Endothelial cell of umbilical vein (primary cell): ENCODE measurements at regions not wholly inside any gene's neighbourhood (a gene's known extent, or its start where the extent isn't known, plus 50 kb on each side); places are given as distances from the start of the nearest gene placed in this dataset.

Experiments
- BruUV-seq: library from RNA; stranded (reverse); fragments of 400-500 nt; replicated peaks from 2 replicates; lab custom pipeline; 2021; lab: Mats Ljungman, UMichigan
- CTCF ChIA-PET: fragments of 300-600, 350-600 bp; sonication (Branson Sonifier 250); formaldehyde crosslinking; loops from one replicate; lab custom pipeline; 2021; ENCODE audit warnings: antibody characterized with exemption, inconsistent platforms; lab: Charles Lee
- POLR2A ChIA-PET: fragments of 300-600, 350-600 bp; sonication (Branson Sonifier 250); formaldehyde crosslinking; loops from one replicate; lab custom pipeline; 2021; ENCODE audit warnings: antibody characterized with exemption, inconsistent platforms; lab: Charles Lee
- DNase-seq: peaks from one replicate; pipeline ENCODE4 v3.0.0-alpha.2; 2011; ENCODE audit warnings: low read depth, low spot score
- FAIRE-seq: peaks from 2 replicates; lab custom pipeline; 2011; peaks lifted over from hg19 to GRCh38; lab: Jason Lieb, UNC
- H2AFZ ChIP-seq: 2 replicates; pipeline ENCODE4 v1.6.0; 2012; ENCODE audit warnings: low read depth, low read length, control low read depth, inconsistent platforms
- H3K27ac ChIP-seq: 2 replicates; pipeline ENCODE4 v1.5.1; 2011; ENCODE audit warnings: low read depth, mild to moderate bottlenecking, control low read depth, low read length, moderate library complexity; ENCODE audit not compliant: insufficient read depth
- H3K27me3 ChIP-seq, 2 experiments: 2 replicates each; pipeline versions ENCODE4 v1.6.0 to v1.6.1; 2011; ENCODE audit warnings: low read length in 2 of 2, mixed read lengths in 1 of 2; ENCODE audit not compliant: control insufficient read depth in 2 of 2, insufficient read depth in 2 of 2
- H3K36me3 ChIP-seq, 2 experiments: 2 replicates in 1 of 2; 3 replicates in 1 of 2; pipeline ENCODE4 v1.5.1; 2011; ENCODE audit warnings: low read length in 2 of 2, mild to moderate bottlenecking in 1 of 2, moderate library complexity in 1 of 2; ENCODE audit not compliant: control insufficient read depth in 2 of 2, insufficient read depth in 2 of 2; ENCODE audit errors: extremely low read depth in 1 of 2
- H3K4me1 ChIP-seq: 3 replicates; pipeline ENCODE4 v1.5.1; 2011; ENCODE audit warnings: mild to moderate bottlenecking, low read length; ENCODE audit not compliant: control insufficient read depth, insufficient read depth; ENCODE audit errors: extremely low read depth
- H3K4me2 ChIP-seq: 2 replicates; pipeline ENCODE4 v1.6.1; 2011; ENCODE audit warnings: low read length, control low read depth, mixed read lengths; ENCODE audit not compliant: insufficient read depth
- H3K4me3 ChIP-seq, 3 experiments: fragments of 200-600 bp in 1 of 3; sonication (generic), shearing (Covaris generic) in 1 of 3; replicated peaks in 1 of 3; 2 replicates each; pipeline ENCODE4 v1.5.1; 2011 to 2016; ENCODE audit warnings: control low read depth in 3 of 3, low read length in 3 of 3, mild to moderate bottlenecking in 2 of 3, inconsistent platforms in 1 of 3, low read depth in 1 of 3, moderate library complexity in 1 of 3; ENCODE audit not compliant: insufficient read depth in 1 of 3
- H3K79me2 ChIP-seq: 2 replicates; pipeline ENCODE4 v1.6.0; 2012; ENCODE audit warnings: low read length, inconsistent platforms; ENCODE audit not compliant: control insufficient read depth, insufficient read depth
- H3K9ac ChIP-seq: replicated peaks from 2 replicates; pipeline ENCODE3; 2011; ENCODE audit warnings: low read length, control low read depth; ENCODE audit not compliant: insufficient read depth; ENCODE audit errors: extremely low read depth
- H3K9me1 ChIP-seq: replicated peaks from 3 replicates; pipeline ENCODE4 v1.6.0; 2011; ENCODE audit warnings: mild to moderate bottlenecking, low read length; ENCODE audit not compliant: control insufficient read depth, insufficient read depth; ENCODE audit errors: extremely low read depth
- H3K9me3 ChIP-seq: replicated peaks from 2 replicates; pipeline ENCODE4 v1.5.1; 2012; ENCODE audit warnings: low read length, inconsistent platforms; ENCODE audit not compliant: control insufficient read depth, insufficient read depth
- H4K20me1 ChIP-seq: replicated peaks from 2 replicates; pipeline ENCODE3; 2011; ENCODE audit warnings: mild to moderate bottlenecking, low read length; ENCODE audit not compliant: control insufficient read depth, insufficient read depth; ENCODE audit errors: extremely low read depth
- CTCF ChIP-seq, 2 donors: IDR thresholded peaks; 1 replicate in 1 of 2; 2 replicates in 1 of 2; pipeline ENCODE4 v1.5.1; 2011; ENCODE audit warnings: low read length in 2 of 2, mild to moderate bottlenecking in 2 of 2, moderate library complexity in 2 of 2, control low read depth in 1 of 2, inconsistent platforms in 1 of 2, low read depth in 1 of 2; ENCODE audit not compliant: insufficient read depth in 1 of 2; ENCODE audit errors: extremely low read depth in 1 of 2
- EZH2 ChIP-seq: IDR thresholded peaks from 2 replicates; pipeline ENCODE4 v1.6.1; 2012; ENCODE audit warnings: borderline replicate concordance, low read depth, mild to moderate bottlenecking, moderate library complexity, low read length, inconsistent platforms; ENCODE audit not compliant: severe bottlenecking
- FOS ChIP-seq: IDR thresholded peaks from 2 replicates; pipeline ENCODE4 v1.6.1; 2011; ENCODE audit warnings: mild to moderate bottlenecking, low read length, moderate library complexity, borderline replicate concordance; ENCODE audit not compliant: insufficient read depth
- GATA2 ChIP-seq: IDR thresholded peaks from 2 replicates; pipeline ENCODE4 v1.7.0; 2011; ENCODE audit warnings: low read depth, mild to moderate bottlenecking, moderate library complexity, mixed read lengths, low read length; ENCODE audit not compliant: insufficient read length, insufficient read depth
- JUN ChIP-seq: IDR thresholded peaks from 2 replicates; pipeline ENCODE4 v1.6.1; 2011; ENCODE audit warnings: borderline replicate concordance, low read depth; ENCODE audit not compliant: insufficient read length, insufficient read depth
- MYC ChIP-seq: IDR thresholded peaks from one replicate; pipeline ENCODE4 v1.6.1; 2011; ENCODE audit warnings: mild to moderate bottlenecking, low read depth, low read length
- POLR2A ChIP-seq: IDR thresholded peaks from 2 replicates; pipeline ENCODE4 v1.6.1; 2012; ENCODE audit warnings: low read depth, mild to moderate bottlenecking, control low read depth, low read length
- POLR2AphosphoS5 ChIP-seq: IDR thresholded peaks from 2 replicates; pipeline ENCODE4 v1.6.1; 2012; ENCODE audit warnings: low read depth, mild to moderate bottlenecking, control low read depth, low read length, moderate library complexity; ENCODE audit not compliant: insufficient read depth
- dilution Hi-C: fragments of 300-500 bp; cut with MboI; formaldehyde crosslinking; loops from one replicate; pipeline ENCODE4 v1.15.0; 2019; ENCODE audit warnings: low sequenced_read_pairs; ENCODE audit not compliant: extremely low pct_ligation_motif_present
- intact Hi-C: fragments of 100-400 bp; cut with micrococcal nuclease; formaldehyde crosslinking; loops from one replicate; pipeline ENCODE4 v1.10.0; 2022
- TF ChIP-seq, protein P1 (sequence below): IDR thresholded peaks from 2 replicates; pipeline ENCODE4 v1.6.1; 2011; ENCODE audit not compliant: insufficient read depth, insufficient read length

- POLR2A ChIA-PET: no interaction called here
- no peak for TF ChIP-seq GATA2
- no peak for TF ChIP-seq POLR2A
- TF ChIP-seq, protein P1, sequence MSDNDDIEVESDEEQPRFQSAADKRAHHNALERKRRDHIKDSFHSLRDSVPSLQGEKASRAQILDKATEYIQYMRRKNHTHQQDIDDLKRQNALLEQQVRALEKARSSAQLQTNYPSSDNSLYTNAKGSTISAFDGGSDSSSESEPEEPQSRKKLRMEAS: no peak
- TF ChIP-seq POLR2AphosphoS5: no peak
- no peak for TF ChIP-seq FOS
- no peak for TF ChIP-seq CTCF (IDR thresholded peaks at IDR 0.05; ENCODE audit: extremely low read depth in 1 of 2, insufficient read depth in 1 of 2, low read depth in 1 of 2, low read length in 2 of 2)
- no peak for TF ChIP-seq EZH2
- no peak for TF ChIP-seq JUN
- TF ChIP-seq MYC: no peak
- Histone ChIP-seq H4K20me1 (no peaks in the 10 kb centered on the region), H3K4me1 (no peaks in the 10 kb centered on the region), H3K9me3 (peaks cover 4% of the 10 kb centered on the region), H3K4me3 (no peak overlapping the region), H3K27ac (no peak overlapping the region), H3K9ac (no peak overlapping the region), H3K4me2 (no peak overlapping the region), H3K36me3 (no peaks in the 10 kb centered on the region), H3K79me2 (no peaks in the 10 kb centered on the region), H3K9me1 (no peaks in the 10 kb centered on the region), H3K27me3 (no peaks in the 10 kb centered on the region), H2AFZ (no peak overlapping the region)
- FAIRE-seq (no peak), DNase-seq (no peak)
- CTCF ChIA-PET: no interaction called here
- no TSS peak for BruUV-seq
- intact Hi-C loops (no loop called here), dilution Hi-C loops (no loop called here)
Measured at GRCh38 chr5:6943197-6944112, 230.2 kb downstream of the TENT4A start.
